CD4-positive, alpha-beta T cell treated with Interleukin-2 at 100 ng/mL for 4 hours (primary cell): ENCODE measurements at regions not wholly inside any gene's neighbourhood (a gene's known extent, or its start where the extent isn't known, plus 50 kb on each side); places are given as distances from the start of the nearest gene placed in this dataset.

ENCODE experiments used
- DNase-seq: peaks from one replicate; pipeline ENCODE4 v3.0.0-alpha.2; 2020; ENCODE audit warnings: low spot score

GRCh38 chr1:82578086-82578726 is 777.5 kb downstream of the ADGRL2 start:
- DNase-seq, result no peak

GRCh38 chr1:82567348-82567747 is 766.6 kb downstream of the ADGRL2 start:
- no peak for DNase-seq

DNA sequence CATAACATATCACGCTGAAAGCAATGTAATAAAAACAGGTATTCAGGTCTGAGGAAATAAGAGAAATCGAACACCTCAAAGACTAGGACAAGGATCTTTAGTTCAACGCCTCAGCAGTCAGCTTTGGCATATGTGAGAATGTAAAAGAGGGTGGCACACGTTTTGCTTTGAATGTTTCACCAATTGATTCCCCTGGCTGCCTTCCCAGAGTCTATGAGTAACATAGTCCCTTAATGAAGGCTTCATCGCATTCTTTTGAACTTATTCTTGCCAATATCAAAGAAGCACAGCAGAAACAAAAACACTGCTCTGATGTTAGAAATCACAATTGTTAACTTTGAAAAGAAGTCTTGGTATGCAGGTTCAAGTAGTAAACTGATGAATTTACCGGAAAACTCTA is 764.8 kb downstream of the ADGRL2 start:
- no peak for DNase-seq

DNA sequence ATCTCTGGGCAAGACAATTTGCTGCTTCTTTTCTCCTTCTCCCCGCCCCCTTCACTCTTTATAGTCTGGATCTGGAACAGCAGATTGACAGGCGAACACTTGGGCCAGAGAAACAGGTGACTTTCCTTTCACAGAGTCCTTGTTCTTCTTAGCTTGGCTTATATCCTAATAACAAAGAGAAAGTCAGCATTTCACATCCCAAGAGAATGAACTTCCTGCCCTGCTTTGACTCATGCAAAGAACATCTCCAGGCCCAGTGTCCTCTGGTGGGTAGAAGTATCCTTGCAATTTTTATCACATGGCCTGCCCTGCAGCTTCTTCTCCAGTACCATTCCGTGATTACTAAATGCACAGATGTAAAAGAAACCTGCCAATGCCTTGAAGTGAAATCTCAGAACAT is 764.4 kb downstream of the ADGRL2 start:
- no peak for DNase-seq

DNA sequence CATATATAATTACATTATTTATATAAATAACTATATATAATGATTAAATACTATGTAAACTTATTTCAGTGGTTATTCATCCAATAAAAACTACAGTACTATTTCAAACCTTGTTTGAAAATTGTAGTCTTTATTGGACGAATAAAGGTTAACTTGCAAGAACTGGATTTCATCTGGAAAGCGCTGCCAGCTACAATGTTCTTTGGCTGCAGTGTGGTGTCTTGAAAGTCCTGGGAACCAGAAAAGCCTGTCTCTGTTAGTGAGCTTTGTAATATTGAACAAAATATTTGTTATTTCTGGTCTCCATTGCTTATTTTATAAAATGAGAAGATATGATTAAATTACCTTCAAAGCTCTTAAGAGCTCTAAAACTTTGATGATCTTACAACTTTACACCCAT is 763.6 kb downstream of the ADGRL2 start:
- DNase-seq, result no peak

GRCh38 chr1:82562448-82562847 is 761.7 kb downstream of the ADGRL2 start:
- no peak for DNase-seq

- DNase-seq, result no peak
Measured at GRCh38 chr1:82560566-82560965, 759.8 kb downstream of the ADGRL2 start.

GRCh38 chr1:82555501-82555900 is 754.8 kb downstream of the ADGRL2 start:
- DNase-seq, result no peak

DNA sequence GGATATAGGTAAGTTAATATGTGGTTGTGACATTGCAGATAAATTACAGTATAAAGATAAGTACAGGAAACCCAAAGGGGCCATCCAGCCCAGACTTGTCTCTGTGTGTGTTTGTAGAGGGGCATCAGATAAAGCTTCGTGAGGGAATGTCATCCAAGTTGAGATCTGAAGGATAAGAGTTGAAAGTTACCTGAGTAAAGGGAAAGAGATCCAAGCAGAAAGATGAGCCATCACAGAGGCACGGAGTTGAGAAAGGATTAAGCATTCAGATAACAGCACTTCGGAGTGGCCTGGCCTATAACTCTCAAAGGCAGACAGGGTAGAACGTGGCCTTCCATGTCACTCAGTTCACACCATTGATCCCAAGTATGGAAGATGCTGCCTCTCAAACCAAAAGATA is 749.1 kb downstream of the ADGRL2 start:
- DNase-seq, result no peak

DNA sequence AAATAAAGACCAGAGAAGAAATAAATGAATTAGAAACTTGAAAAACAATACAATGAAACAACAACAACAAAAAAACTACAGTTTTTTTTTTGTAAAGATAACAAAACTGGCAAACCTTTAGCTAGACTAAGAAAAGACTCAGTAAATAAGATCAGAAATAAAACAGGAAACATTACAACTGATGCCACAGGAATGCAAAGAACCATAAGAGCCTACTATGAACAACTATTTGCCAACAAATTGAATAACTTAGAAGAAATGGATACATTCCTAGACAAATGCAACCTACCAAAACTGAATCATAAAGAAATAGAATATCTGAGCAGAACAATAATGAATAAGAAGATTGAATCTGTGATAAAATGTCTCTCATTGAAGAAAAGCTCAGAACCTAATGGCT is 742.0 kb downstream of the ADGRL2 start:
- DNase-seq, result no peak

GRCh38 chr1:82542141-82542540 is 741.4 kb downstream of the ADGRL2 start:
- no peak for DNase-seq

GRCh38 chr1:82540006-82540405 is 739.3 kb downstream of the ADGRL2 start:
- no peak for DNase-seq

DNA sequence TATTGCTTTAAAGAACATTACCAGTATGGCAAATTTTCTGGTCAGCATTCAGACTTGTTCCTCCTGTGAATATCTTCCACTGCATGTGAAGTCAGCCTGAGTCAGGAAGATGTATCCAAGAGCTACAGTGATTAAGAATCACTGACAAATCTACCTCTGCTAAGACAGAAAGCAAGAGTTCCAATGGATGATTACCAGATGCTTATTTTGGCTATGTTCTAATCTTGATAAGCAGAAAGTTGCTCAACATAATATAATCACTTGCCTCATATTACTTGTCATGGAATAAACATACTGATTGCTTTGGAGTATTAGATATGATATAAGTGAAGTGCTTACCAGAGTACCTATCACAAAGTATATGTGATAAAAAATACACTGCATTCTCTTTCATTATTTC is 738.1 kb downstream of the ADGRL2 start:
- DNase-seq, result no peak

DNA sequence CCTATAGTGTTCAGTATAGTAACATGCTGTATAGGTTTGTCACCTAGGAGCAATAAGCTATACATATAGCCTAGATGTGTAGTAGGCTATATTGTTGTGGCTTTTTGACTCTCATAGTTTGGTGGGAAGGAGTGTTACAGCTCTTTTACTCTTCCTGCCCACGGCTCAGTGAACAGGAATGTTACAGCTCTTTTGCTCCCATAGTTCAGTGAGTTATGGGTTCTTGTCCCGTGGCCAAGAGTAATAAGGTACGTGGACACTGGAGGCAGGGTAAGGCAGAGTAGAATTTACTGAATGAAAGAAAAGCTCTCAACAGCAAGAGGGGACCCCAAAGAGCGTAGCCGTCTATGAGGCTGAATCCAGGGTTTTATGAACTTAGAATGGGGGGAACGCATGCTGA is 734.3 kb downstream of the ADGRL2 start:
- DNase-seq, result no peak

GRCh38 chr1:82525378-82525777 is 724.6 kb downstream of the ADGRL2 start:
- DNase-seq, result no peak

DNA sequence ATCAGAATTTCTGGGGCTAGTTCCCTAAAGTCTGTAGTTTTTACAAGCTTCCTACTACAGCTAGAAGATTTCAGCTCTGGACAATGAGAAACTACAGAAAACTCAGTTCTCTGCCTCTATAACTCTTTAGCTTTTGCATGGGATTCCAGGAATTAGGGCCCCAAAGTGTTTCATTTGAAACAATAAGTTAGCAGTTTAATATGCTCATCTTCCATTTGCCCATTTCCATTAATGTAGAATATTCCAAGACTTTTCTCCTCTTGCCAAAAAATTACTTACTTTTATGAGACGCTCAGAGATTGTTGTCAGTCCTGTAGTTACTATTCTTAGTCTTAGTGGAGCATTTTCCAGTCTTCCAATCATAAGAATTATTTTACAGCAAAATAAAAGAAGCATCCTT is 719.9 kb downstream of the ADGRL2 start:
- no peak for DNase-seq

GRCh38 chr1:82517586-82517985 is 716.9 kb downstream of the ADGRL2 start:
- DNase-seq, result no peak

GRCh38 chr1:82515650-82516049 is 714.9 kb downstream of the ADGRL2 start:
- DNase-seq, result no peak

DNA sequence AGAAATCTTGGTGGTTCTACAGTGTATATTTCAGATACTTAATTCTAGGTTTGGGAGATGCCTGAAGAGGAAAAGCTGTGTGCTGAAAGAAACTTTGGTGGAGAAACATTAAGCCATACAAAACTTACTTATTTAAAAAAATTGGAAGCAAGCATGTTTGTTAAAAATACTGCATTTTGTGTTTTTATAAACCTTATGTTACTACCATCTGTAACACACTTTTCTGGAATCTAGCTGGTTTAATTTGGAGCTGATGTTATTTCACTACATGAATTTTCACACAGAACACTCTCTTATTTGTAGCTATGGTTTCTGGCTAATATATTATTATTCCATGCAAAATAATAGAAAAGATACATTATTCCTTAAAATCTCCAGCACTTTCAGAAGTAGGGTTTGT is 710.7 kb downstream of the ADGRL2 start:
- no peak for DNase-seq

DNA sequence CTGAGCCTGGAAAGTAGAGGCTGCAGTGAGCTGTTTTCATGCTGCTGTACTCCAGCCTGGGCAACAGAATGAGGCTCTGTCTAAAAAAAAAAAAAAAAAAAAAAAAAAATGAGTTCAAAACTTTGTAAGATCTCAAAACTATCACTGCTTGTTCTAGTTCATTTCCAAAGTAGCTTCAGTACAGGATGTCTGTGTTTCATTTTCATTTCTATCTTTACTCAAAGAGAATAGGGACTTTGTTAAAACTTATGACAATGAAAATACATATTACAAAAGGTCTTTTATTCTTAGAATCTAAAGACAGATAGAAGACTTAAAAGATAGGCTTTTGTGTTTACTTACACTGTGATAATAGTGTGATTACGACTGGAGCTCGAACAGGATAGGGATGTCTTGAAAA is 709.7 kb downstream of the ADGRL2 start:
- no peak for DNase-seq

DNA sequence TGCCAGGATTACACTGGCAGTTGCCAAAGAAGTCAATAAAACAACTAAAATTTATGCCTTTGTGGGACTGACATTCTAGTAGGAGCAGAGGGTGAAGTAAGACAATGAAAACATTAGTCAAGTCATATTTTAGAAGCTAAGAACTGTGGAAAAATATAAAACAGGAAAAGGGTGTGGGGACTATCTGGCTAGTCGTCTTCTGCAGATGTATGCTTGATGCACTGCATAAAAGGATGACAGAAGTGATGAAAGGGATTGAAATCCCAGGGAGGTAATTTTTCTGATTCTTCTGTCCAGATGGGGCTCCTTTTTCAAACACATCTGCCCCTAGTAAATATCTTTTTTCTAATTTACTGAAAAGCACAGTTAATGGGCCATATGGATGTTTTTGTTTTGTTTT is 706.3 kb downstream of the ADGRL2 start:
- DNase-seq, result no peak

GRCh38 chr1:82503822-82504221 is 703.1 kb downstream of the ADGRL2 start:
- no peak for DNase-seq

DNA sequence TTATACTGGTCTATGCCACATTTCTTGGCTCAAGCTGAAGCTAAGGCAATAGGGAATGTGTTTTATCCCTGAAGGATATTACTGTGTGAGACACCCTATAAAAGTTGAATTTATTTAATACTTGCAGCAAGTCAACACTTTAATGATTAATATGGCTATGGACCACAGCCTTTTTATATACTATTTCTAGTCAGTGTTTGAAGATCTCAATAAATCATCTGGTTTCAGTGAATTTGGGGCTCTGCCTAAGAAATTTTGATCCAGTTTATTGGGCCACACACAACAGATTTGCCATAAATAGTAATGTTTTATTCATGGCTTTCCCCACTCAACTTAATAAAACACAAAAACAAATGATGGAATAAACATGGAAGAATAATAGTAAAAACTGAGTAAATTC is 698.3 kb downstream of the ADGRL2 start:
- no peak for DNase-seq

GRCh38 chr1:82494117-82494516 is 693.4 kb downstream of the ADGRL2 start:
- no peak for DNase-seq

DNA sequence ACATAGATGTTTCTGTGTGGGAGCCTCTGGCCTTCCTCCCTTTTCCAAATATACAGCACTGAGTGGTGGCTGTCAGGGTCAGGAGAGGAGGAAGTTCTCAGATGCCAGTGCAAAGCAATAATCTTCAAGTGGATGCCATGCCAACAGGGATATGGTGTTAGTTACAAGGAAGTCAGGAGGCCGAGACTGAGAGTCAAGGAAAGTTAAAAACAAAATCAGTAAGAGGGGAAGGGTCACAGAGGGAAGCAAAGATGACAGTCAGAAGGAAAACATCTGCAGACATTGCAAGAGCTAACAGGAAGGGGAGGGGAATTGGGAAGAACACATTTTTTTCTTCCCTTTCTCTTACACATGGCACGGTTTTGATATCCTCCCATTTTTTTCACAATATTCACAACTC is 691.4 kb downstream of the ADGRL2 start:
- DNase-seq, result no peak
